ENCODE measurements at regions not wholly inside any gene's neighbourhood (a gene's known extent, or its start where the extent isn't known, plus 50 kb on each side); places are given as distances from the start of the nearest gene placed in this dataset.

DNA sequence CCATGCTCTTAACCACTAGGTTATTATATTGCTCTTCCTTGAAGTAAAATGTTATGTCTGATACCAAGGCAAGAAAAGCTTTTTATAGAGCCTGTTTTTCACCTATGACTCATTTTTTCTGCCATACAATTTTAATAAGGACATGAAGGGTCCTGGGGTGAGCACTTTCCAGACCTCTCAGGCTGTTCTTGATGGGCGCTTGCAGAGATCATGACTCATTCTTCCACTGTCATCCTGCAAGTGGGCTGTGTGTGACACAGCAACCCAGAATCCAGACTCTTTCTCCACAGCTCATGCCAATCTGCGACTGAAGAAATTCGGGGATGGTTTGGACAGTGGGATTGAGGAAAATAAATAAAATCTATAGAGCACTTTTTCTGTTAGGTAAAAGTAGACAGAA, 506.7 kb upstream of the NBEA start:
- TF ChIP-seq, protein P1, sequence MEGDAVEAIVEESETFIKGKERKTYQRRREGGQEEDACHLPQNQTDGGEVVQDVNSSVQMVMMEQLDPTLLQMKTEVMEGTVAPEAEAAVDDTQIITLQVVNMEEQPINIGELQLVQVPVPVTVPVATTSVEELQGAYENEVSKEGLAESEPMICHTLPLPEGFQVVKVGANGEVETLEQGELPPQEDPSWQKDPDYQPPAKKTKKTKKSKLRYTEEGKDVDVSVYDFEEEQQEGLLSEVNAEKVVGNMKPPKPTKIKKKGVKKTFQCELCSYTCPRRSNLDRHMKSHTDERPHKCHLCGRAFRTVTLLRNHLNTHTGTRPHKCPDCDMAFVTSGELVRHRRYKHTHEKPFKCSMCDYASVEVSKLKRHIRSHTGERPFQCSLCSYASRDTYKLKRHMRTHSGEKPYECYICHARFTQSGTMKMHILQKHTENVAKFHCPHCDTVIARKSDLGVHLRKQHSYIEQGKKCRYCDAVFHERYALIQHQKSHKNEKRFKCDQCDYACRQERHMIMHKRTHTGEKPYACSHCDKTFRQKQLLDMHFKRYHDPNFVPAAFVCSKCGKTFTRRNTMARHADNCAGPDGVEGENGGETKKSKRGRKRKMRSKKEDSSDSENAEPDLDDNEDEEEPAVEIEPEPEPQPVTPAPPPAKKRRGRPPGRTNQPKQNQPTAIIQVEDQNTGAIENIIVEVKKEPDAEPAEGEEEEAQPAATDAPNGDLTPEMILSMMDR (IDR thresholded peaks at IDR 0.05), result no peak
- no peak for TF ChIP-seq POLR2A (IDR thresholded peaks at IDR 0.05)

Data from Peyer's patch (tissue), 4 donors.